OCI-LY7 (cell line): ENCODE measurements at regions not wholly inside any gene's neighbourhood (a gene's known extent, or its start where the extent isn't known, plus 50 kb on each side); places are given as distances from the start of the nearest gene placed in this dataset.

Source experiments
- EZH2phosphoT487 ChIP-seq: fragments of 200-600 bp; sonication (generic); IDR thresholded peaks from 2 replicates; pipeline ENCODE4 v1.6.1; 2018; ENCODE audit warnings: low read depth, borderline replicate concordance, mild to moderate bottlenecking, mixed run types, antibody characterized with exemption, low read length, moderate library complexity, mixed read lengths
- TF ChIP-seq, protein P1 (sequence below): fragments of 200-600 bp; sonication (generic); conservative IDR thresholded peaks from 2 replicates; pipeline ENCODE4 v1.5.1; 2014; ENCODE audit warnings: mild to moderate bottlenecking, antibody characterized with exemption, low read length, moderate library complexity, mixed read lengths

DNA sequence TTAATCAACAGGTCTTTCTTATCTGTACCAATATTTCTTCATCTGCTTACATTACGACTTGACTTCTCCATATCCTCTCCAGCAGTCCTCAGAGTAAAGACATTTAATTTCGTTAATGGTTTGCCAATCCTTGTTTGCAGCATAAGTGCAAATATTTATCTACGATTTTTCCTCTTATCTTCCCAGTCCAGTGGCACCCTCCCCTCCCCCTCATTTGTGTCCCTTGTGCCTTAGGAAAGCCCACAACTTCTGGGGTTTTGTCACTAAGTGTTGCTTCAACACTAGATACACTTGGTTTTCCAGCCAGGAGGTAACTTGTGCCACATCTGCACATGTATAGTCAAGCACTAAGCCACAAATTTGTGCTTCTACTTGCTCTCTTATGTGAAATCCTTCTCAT lies 327.2 kb downstream of the CBLN4 start:
- TF ChIP-seq, protein P1, sequence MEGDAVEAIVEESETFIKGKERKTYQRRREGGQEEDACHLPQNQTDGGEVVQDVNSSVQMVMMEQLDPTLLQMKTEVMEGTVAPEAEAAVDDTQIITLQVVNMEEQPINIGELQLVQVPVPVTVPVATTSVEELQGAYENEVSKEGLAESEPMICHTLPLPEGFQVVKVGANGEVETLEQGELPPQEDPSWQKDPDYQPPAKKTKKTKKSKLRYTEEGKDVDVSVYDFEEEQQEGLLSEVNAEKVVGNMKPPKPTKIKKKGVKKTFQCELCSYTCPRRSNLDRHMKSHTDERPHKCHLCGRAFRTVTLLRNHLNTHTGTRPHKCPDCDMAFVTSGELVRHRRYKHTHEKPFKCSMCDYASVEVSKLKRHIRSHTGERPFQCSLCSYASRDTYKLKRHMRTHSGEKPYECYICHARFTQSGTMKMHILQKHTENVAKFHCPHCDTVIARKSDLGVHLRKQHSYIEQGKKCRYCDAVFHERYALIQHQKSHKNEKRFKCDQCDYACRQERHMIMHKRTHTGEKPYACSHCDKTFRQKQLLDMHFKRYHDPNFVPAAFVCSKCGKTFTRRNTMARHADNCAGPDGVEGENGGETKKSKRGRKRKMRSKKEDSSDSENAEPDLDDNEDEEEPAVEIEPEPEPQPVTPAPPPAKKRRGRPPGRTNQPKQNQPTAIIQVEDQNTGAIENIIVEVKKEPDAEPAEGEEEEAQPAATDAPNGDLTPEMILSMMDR: no peak
- TF ChIP-seq EZH2phosphoT487: no peak
